ENCODE measurements at regions not wholly inside any gene's neighbourhood (a gene's known extent, or its start where the extent isn't known, plus 50 kb on each side); places are given as distances from the start of the nearest gene placed in this dataset.
"Not testable (repeated sequence)": the region's sequence is repeated elsewhere in the genome, so short reads cannot be mapped to it uniquely, and the experiment has no call there.

DNA sequence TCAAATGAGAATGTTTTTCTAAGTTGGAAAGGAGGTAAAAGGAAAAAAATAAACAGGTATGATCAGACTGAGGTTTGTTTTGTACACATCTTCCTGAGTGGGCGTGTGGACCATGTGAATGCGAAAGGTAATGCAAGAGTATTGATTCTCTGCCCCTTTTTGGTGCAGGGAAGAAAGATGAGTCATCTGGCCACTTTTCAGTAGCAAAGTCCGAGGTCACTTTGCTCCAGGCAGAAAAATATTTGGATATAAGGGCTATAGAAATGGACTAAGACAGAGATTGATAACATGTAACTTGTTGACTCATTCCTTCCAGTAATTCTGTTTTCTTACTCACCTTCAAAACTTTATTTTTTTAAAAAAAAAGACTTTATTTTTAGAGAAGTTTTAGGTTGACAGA, 130.5 kb downstream of the DSEL start:
- TF ChIP-seq ZNF324 (tag by site-specific recombination; IDR thresholded peaks at IDR 0.05), result no peak
- no peak for TF ChIP-seq ZBTB8A (tag by site-specific recombination; IDR thresholded peaks at IDR 0.05)
- TF ChIP-seq ZNF530 (tag by site-specific recombination; IDR thresholded peaks at IDR 0.05; ENCODE audit: low read depth), result no peak
- TF ChIP-seq ZNF521 (tag by site-specific recombination; IDR thresholded peaks at IDR 0.05), result no peak
- TF ChIP-seq ZNF221 (tag by site-specific recombination; IDR thresholded peaks at IDR 0.05; ENCODE audit: borderline replicate concordance), result no peak
- ChIA-PET CTCF (no interaction called here), POLR2A (no interaction called here)
- H3K4me1 ChIP-seq (ENCODE audit: control insufficient read depth, insufficient read depth, low read length), result 0 out of 2 replicates have a peak, but pooled peaks cover 2% of the 10 kb centered on the region
- H3K9me3 ChIP-seq (ENCODE audit: control insufficient read depth, insufficient read depth, low read depth, low read length), result no peaks in the 10 kb centered on the region
- H3K4me3 ChIP-seq (ENCODE audit: low read depth, low read length), result no peak overlapping the region
- no peak overlapping the region for H3K27ac ChIP-seq (ENCODE audit: extremely low read depth, low read depth, low read length)
- no peaks in the 10 kb centered on the region for H3K36me3 ChIP-seq (ENCODE audit: control insufficient read depth in 2 of 2, insufficient read depth in 1 of 2, low read length in 2 of 2)

DNA sequence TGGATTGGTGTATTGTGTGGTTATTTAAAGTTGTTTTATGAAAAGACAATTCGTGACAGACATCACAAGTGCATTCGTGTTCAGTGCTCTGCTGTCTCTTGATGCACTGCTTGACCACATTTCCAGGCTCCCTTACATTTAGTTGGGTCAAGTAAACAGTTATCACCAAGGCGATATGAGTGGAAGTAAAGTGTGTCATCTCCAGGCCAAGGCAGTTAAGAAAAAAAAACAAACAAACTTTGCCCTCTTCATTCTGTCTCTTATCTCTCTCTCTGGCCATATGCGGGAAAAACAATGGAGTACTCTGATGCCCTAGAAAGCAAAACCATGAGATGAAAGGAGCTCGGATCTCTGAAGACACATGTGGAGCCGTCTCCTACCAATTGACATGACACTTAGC, 131.1 kb downstream of the DSEL start:
- ChIA-PET POLR2A (interaction anchor here (0.7 to 1.0 kb wide), 2 partner anchors 9 to 131 kb away, joined by 3 to 4 read pairs; partner anchors contain the start of gene DSEL), CTCF (no interaction called here)
- Histone ChIP-seq H3K27ac (ENCODE audit: extremely low read depth, low read depth, low read length) (no peak overlapping the region), H3K36me3 (ENCODE audit: control insufficient read depth in 2 of 2, insufficient read depth in 1 of 2, low read length in 2 of 2) (no peaks in the 10 kb centered on the region), H3K4me3 (ENCODE audit: low read depth, low read length) (no peak overlapping the region), H3K4me1 (ENCODE audit: control insufficient read depth, insufficient read depth, low read length) (0 out of 2 replicates have a peak, but pooled peaks cover 2% of the 10 kb centered on the region), H3K9me3 (ENCODE audit: control insufficient read depth, insufficient read depth, low read depth, low read length) (no peaks in the 10 kb centered on the region)
- TF ChIP-seq ZNF747 (tag by site-specific recombination; IDR thresholded peaks at IDR 0.05) (no peak), ZNF561 (tag by site-specific recombination; IDR thresholded peaks at IDR 0.05; ENCODE audit: borderline replicate concordance) (no peak), GLI2 (tag by site-specific recombination; IDR thresholded peaks at IDR 0.05; ENCODE audit: borderline replicate concordance, low read depth) (no peak), REPIN1 (tag by site-specific recombination; IDR thresholded peaks at IDR 0.05; ENCODE audit: low read depth) (no peak), HOXD13 (CRISPR knock-in tag; IDR thresholded peaks at IDR 0.05; ENCODE audit: borderline replicate concordance) (no peak), ZFP41 (tag by site-specific recombination; IDR thresholded peaks at IDR 0.05; ENCODE audit: borderline replicate concordance) (no peak)
- TF ChIP-seq, protein P1, sequence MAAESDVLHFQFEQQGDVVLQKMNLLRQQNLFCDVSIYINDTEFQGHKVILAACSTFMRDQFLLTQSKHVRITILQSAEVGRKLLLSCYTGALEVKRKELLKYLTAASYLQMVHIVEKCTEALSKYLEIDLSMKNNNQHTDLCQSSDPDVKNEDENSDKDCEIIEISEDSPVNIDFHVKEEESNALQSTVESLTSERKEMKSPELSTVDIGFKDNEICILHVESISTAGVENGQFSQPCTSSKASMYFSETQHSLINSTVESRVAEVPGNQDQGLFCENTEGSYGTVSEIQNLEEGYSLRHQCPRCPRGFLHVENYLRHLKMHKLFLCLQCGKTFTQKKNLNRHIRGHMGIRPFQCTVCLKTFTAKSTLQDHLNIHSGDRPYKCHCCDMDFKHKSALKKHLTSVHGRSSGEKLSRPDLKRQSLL (tag by site-specific recombination; IDR thresholded peaks at IDR 0.05), result no peak
- TF ChIP-seq, protein P2, sequence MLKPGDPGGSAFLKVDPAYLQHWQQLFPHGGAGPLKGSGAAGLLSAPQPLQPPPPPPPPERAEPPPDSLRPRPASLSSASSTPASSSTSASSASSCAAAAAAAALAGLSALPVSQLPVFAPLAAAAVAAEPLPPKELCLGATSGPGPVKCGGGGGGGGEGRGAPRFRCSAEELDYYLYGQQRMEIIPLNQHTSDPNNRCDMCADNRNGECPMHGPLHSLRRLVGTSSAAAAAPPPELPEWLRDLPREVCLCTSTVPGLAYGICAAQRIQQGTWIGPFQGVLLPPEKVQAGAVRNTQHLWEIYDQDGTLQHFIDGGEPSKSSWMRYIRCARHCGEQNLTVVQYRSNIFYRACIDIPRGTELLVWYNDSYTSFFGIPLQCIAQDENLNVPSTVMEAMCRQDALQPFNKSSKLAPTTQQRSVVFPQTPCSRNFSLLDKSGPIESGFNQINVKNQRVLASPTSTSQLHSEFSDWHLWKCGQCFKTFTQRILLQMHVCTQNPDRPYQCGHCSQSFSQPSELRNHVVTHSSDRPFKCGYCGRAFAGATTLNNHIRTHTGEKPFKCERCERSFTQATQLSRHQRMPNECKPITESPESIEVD (tag by site-specific recombination; IDR thresholded peaks at IDR 0.05), result no peak
- TF ChIP-seq, protein P3, sequence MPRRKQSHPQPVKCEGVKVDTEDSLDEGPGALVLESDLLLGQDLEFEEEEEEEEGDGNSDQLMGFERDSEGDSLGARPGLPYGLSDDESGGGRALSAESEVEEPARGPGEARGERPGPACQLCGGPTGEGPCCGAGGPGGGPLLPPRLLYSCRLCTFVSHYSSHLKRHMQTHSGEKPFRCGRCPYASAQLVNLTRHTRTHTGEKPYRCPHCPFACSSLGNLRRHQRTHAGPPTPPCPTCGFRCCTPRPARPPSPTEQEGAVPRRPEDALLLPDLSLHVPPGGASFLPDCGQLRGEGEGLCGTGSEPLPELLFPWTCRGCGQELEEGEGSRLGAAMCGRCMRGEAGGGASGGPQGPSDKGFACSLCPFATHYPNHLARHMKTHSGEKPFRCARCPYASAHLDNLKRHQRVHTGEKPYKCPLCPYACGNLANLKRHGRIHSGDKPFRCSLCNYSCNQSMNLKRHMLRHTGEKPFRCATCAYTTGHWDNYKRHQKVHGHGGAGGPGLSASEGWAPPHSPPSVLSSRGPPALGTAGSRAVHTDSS (tag by site-specific recombination; IDR thresholded peaks at IDR 0.05), result no peak
- TF ChIP-seq, protein P4, sequence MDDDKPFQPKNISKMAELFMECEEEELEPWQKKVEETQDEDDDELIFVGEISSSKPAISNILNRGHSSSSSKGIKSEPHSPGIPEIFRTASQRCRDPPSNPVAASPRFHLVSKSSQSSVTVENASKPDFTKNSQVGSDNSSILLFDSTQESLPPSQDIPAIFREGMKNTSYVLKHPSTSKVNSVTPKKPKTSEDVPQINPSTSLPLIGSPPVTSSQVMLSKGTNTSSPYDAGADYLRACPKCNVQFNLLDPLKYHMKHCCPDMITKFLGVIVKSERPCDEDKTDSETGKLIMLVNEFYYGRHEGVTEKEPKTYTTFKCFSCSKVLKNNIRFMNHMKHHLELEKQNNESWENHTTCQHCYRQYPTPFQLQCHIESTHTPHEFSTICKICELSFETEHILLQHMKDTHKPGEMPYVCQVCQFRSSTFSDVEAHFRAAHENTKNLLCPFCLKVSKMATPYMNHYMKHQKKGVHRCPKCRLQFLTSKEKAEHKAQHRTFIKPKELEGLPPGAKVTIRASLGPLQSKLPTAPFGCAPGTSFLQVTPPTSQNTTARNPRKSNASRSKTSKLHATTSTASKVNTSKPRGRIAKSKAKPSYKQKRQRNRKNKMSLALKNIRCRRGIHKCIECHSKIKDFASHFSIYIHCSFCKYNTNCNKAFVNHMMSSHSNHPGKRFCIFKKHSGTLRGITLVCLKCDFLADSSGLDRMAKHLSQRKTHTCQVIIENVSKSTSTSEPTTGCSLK (tag by site-specific recombination; IDR thresholded peaks at IDR 0.05), result no peak

DNA sequence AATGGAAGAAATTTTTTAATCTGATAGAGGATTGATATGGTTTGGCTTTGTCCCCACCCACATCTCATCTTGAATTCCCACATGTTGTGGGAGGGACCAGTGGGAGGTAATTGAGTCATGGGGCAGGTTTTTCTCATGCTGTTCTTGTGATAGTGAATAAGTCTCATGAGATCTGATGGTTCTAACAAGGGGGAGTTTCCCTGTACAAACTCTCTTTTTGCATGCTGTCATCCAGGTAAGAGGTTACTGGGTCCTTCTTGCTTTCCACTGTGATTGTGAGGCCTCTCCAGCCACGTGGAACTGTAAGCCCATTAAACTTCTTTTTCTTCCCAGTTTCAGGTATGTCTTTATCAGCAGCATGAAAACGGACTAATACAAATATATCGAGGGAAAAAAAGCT, 132.5 kb downstream of the DSEL start:
- POLR2A ChIA-PET; H3K36me3 ChIP-seq (ENCODE audit: control insufficient read depth in 2 of 2, insufficient read depth in 1 of 2, low read length in 2 of 2); H3K4me1 ChIP-seq (ENCODE audit: control insufficient read depth, insufficient read depth, low read length); H3K9me3 ChIP-seq (ENCODE audit: control insufficient read depth, insufficient read depth, low read depth, low read length); H3K27ac ChIP-seq (ENCODE audit: extremely low read depth, low read depth, low read length); H3K4me3 ChIP-seq (ENCODE audit: low read depth, low read length): not testable (repeated sequence)
- CTCF ChIA-PET, result interaction anchor here (0.6 kb wide), 1 partner anchor 183 kb away, joined by 5 read pairs; no protein-coding TSS in a partner anchor
- TF ChIP-seq EGR2 (tag by site-specific recombination; IDR thresholded peaks at IDR 0.05; ENCODE audit: low read depth), result 0 out of 2 replicates have a peak, but pooled peaks have one; percentile 8
